ENCODE measurements at regions not wholly inside any gene's neighbourhood (a gene's known extent, or its start where the extent isn't known, plus 50 kb on each side); places are given as distances from the start of the nearest gene placed in this dataset.
"Not testable (repeated sequence)": the region's sequence is repeated elsewhere in the genome, so short reads cannot be mapped to it uniquely, and the experiment has no call there.

- DNase-seq, result no peak
Measured at GRCh38 chr10:31679936-31680335, 248.7 kb downstream of the ARHGAP12 start.

DNA sequence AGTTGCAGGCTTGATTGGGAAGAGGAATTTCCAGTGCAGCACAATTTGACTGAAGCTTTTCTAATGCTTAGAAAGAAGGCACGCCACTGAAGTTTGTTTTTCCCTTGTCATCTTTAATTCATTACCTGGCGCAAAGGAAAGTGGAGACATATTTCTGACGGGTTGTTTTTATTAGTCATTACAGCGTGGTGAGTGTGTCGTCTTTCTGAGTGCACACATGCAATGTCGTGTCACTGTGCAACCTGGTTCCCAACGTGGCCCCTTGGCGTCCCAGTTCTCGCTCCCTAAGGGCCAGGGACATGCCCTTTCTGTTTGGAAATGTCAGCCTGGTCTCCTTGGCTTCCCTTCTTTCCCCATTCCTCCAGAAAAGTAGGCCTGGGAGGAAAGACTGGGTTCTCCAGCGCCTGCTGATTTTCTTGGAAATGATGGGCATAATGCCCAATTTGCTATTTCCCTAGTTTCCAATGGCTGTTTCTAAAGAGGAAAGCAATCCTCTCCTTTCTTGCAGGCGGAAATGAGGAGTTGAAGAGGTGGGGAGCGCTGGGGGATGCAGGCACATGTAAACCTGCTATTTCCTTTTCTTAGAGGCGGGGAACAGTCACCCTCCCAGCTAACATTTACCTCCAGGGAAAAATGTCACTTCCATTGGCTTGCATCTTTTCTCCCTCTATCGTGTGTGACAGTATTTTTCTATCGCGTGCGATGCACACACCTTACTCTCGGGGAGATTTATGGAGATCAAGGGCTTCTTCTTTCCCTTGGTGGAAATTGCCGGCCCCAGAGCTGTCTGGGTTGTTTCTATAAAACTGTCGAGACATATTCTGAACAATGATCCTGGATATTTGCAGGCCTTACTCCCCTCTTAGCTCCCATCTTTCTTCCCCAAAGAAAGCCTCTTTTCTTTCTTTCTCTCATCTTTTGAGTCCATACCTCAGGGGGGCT, 249.8 kb downstream of the ARHGAP12 start:
- no peak for DNase-seq

DNA sequence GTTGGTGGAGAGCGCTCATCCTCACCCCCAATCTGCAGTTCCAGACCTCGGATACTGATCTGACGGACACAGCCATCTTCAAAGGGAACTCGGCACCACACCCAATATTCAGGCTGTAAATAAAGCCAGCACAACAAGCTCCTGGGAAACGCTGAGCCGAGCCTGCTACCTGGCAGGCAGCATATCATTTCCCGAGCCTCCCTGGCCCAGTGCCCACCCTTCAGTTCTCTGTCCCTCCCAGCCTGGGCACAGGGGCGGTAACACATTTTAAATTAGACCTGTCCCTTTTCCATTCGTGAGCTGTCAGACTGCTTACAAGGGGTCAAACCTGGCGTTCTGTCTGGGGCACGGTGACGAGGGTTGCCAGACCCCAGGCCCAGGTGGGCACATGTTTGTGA, 250.5 kb downstream of the ARHGAP12 start:
- no peak for DNase-seq

DNA sequence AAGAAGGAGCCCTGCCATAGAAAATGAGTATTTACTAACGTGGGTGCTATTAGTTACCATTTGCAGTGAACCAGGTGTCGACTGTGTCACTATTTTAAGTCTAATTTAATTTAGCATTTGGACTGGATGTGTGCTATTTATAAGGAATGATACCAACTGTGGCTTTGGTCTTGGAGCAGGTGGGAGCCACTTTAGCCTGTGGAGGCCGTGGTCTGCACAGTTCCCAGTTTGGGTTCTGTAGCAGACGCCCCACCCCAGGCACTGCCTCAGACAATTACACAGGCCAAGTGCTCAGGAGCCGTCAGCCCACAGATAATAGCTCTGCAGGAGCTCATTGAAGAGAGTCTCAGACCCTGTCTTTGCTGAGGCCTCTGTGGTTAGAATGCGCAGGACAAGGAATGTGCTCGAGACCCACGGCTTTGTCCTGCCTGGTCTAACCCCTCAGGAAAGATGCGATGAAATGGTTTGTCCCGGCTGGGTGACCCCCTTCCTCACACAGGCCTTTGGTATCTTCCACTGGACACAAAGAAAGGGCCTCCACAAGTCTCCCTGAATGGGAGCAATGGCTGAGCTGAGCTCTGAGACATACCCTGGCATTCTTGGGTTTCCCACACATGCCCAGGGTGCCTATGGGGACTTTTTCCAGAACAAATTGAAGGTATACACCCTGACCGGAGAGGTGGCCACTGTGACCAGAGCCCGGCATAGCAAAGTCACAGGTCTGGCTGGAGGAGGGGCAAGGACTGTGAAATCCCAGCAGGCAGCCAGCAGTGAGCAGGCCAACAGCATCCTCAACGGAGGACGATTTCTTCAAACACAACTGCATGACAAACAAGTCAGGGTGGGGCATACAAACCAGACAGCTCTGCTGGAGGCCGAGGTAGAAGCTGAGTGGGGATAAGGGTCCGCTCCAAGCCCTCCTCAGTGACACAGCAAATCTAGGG, 251.2 kb downstream of the ARHGAP12 start:
- DNase-seq, result no peak

GRCh38 chr10:31675726-31676125, 252.9 kb downstream of the ARHGAP12 start:
- DNase-seq, result no peak

DNA sequence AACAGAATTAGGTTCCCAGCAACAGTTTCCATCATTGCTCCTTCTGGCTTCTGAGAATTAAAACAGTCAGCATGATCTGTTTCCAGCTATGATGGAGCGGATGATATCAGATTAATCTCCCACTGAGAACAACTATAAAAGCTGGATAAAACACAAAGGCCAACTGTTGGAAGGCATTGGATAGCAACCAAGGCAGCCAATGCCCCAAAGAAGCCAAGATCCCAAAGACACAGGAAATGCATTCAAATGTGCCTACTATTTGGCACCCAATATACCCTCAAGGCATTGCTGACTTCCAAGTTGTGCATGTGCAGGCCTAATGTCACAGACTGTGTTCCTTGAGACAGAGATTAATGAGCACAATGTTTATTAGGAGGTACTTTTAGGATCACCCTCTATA, 259.3 kb downstream of the ARHGAP12 start:
- DNase-seq, result no peak

DNA sequence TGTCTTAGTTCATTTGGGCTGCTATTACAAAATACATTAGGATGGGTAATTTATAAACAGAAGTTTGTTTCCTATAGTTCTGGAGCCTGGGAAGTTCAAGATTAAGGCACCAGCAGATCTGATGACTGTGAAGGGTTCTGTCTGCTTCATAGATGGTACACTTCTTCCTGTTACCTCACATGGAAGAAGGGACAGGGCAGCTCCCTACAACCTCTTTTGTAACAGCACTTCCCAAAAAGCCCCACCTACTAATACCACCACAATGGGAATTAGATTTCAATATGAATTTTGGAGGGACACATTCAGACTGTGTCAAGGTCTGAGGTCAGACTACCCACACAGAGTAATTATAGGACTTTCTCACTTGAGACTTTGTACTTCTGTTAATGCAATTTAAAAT, 260.3 kb downstream of the ARHGAP12 start:
- DNase-seq, result no peak

DNA sequence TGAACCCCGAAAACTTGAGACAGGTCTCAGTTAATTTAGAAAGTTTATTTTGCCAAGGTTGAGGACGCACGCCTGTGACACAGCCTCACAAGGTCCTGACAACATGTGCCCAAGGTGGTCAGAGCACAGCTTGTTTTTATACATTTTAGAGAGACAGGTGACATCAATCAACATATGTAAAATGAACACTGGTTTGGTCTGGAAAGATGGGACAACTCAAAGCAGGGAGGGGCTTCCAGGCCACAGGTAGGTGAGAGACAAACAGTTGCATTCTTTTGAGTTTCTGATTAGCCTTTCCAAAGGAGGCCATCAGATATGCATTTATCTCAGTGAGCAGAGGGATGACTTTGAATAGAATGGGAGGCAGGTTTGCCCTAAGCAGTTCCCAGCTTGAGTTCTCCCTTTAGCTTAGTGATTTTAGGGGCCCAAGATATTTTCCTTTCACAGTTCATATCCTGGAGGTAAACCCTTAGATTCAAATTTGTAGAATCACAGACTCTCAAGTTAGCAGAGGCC, 262.8 kb downstream of the ARHGAP12 start:
- not testable (repeated sequence) for DNase-seq

DNA sequence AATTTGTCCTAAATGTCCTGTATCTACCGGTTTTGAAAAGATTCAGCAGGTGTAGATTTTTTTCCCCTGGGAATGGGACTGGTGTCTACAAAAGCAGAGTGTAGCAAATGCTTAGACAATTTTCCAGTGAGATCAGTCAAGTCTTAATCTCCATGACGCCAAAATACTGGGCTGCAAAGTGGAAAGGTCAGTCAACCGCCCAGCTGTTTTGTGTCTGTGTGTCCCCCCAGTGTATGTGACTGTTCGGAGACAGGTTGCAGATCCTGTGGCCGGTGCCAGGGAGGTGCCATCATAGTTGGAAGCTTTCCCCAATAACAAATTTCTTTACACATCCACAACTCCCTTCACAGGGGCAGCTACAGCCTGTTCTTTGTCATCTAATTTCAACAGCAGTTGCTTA, 263.8 kb downstream of the ARHGAP12 start:
- no peak for DNase-seq

DNA sequence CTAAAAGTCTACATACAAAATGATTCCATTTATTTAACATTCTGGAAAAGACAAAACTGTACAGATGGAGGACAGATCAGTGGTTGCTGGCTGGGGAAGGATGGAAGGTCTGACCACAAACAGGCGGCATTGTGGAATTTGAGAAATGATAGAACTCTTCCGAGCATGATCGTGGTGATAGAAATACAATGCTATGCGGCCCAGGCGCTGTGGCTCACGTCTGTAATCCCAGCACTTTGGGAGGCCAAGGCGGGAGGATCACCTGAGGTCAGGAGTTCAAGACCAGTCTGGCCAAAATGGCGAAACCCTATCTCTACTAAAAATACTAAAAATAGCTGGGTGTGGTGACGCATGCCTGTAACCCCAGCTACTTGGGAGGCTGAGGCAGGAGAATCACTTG, 264.6 kb downstream of the ARHGAP12 start:
- DNase-seq, result not testable (repeated sequence)

- DNase-seq, result no peak
Measured at GRCh38 chr10:31660300-31660699, 268.3 kb downstream of the ARHGAP12 start.

DNA sequence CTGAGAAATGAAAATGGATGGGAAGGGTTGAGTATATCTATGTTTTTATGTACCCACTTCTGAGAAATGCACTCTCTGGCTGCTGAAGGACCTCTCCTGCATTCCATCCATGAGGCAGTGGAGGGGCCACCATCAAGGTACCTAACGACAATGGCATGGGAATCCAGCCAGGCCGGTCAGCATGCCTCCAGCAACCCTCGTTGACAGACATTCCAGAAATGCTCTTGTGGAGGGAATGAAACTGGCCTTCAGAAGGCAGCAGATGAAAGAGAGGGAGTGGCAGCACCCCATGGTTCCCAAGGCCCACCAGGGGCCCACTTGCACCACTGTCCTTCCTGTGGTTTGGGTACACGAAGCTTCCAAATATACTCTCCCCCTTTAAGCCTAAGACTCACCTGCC, 269.0 kb downstream of the ARHGAP12 start:
- no peak for DNase-seq

DNA sequence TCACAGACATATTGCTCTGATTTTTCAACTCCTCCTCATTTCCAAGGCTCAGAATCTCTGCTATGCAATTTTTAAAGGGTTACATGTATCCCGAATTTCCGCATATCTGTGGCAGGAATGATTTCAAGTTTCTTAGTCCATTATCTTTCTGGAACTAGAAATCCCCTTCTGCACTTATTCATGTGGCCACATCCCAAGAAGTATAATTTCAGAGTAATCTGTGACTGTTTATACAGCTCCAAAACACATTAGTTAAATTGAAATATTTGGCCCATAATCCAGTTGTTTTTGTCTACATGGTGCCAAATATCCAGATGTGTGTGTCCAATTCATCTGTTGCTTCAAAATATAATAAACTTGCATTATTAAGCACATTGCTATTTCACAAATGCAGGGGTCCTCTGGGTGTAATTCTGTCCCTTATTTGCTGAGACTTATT, 271.2 kb downstream of the ARHGAP12 start:
- DNase-seq, result no peak

GRCh38 chr10:31656851-31657433, 271.7 kb downstream of the ARHGAP12 start:
- DNase-seq, result no peak

DNA sequence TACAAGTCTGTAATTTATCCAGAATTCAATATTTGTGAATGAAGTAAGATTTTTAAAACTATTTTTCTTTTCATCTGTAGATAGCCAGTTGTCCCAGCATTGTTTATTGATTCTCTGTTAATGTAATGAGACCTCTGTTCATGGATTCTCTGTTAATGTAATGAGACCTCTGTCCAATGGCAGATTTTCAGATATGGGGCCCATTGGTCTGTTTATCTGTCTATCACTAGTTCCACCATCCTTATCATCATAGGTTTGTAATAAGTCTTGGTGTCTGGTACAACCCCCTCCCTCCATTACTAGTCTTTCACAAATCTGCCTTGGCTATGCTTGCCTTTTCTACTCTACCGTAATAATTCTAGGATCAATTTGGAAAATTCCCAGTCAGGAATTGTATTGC, 276.6 kb downstream of the ARHGAP12 start:
- no peak for DNase-seq

GRCh38 chr10:31650010-31650409, 278.6 kb downstream of the ARHGAP12 start:
- DNase-seq, result no peak

DNA sequence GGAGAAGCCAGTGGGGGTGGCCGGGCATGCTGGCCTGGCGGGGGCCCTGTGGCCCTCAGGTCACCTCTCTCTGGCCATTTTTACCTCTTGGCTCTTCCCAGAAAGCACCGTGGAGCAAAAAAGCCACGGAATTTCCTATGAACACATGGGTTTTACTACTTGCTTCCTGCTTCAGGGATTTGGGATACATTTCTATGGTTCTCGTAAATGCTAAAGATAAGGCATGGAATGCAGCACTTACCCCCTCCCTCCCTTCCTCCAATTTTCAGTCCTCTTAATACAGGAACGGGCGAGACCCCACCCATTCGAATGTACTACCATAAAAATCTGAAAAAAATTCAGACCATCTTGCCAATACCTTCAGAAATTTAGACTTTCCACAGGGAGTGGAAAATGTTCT, 279.7 kb downstream of the ARHGAP12 start:
- no peak for DNase-seq

DNA sequence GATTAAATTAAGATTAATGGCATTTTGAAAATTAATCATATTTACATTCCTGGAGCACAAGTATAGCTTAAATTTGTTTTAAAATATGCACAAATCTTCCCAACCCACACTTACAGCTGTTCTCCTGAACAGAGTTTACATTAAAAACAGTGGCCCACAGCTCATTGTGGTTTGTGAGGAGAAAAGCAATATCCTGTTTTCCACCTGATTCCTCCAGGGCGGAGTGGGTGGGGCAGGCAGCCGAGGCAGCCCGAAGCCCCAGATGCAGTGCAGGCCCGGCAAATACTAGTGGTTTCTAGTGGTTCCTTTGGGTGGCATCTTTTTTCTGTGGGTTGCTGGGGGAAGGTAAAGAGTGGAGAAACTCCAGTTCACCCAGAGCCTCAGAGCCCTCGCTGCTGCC, 280.8 kb downstream of the ARHGAP12 start:
- DNase-seq, result no peak

GRCh38 chr10:31646519-31646918, 282.1 kb downstream of the ARHGAP12 start:
- DNase-seq, result no peak

DNA sequence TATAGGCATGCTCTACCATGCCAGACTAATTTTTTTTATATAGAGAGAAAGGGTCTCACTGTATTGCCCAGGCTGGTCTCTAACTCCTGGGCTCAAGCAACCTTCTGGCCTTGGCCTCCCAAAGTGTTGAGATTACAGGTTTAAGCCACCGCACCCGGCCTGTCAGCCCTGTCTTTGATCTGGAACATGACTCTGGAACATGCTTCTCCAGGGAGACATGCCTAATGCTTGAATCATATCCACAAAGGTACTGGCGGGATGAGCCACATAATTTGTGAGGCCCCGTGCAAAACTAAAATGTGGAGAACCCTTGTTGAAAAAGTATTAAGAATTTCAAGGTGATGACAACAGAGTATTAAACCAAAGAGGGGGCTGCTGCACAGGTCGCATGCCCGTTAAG, 282.8 kb downstream of the ARHGAP12 start:
- DNase-seq, result no peak

DNA sequence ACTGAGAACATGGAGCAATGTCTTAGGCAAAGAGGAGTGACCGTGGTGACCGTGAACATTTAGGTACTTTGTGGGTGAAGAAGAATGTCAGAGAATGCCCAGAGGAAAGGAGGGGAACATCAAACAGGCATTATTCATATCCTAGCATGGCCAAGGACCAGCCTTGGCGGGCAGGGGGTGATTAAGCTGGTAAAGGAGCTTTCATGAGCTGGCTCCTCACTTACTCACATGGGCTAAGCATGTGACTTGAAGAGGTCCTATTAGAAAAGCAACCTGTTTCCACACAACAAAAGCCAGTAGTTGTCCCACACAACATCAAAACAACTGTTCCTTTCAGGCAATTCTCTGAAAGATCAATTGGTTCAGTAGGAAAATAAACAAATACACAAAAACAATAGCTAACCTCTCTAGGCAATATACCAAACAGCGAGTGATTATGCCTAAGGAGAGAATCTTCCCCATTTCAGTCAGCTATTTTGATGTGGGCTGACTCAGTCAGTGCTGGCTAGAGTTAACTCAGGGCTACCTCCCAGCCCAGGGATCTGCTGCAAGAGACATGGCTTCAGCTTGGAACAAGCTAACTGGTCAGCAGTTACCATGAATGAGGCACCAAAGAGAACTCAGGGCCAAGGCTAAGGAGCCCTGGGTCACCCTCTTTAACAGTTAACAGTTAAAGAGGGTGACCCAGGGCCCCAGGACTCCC, 283.5 kb downstream of the ARHGAP12 start:
- DNase-seq, result no peak

DNA sequence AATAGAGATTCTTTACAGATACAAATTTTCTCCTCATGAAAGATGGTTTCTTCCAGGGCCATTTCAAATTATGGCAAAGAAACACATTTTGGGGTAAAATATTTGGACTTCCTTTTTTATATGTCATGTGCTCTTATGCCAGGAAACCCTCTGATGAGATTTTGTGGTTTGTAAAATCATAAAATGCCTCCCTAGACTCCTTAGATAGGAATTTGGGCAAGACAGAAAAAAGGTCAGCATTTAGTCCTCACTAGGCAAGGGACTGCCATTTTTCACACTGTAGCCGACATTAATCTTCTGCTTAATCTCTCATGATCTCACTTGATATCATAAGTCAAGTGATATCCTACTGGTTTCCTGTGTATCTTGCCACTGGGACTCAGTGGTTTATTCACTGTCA, 286.4 kb downstream of the ARHGAP12 start:
- no peak for DNase-seq
